ENCODE measurements at regions not wholly inside any gene's neighbourhood (a gene's known extent, or its start where the extent isn't known, plus 50 kb on each side); places are given as distances from the start of the nearest gene placed in this dataset.

- H3K9me2 ChIP-seq (replicated peaks; ENCODE audit: insufficient read depth, low read length), result no peaks in the 10 kb centered on the region
- no peak overlapping the region for H3K27ac ChIP-seq (ENCODE audit: low read depth, low read length)
- no peak overlapping the region for H3K9ac ChIP-seq (ENCODE audit: low read length)
- H3K4me2 ChIP-seq (ENCODE audit: low read depth, low read length, poor library complexity, severe bottlenecking), result no peak overlapping the region
- H3K36me3 ChIP-seq (ENCODE audit: low read length), result no peaks in the 10 kb centered on the region
- H3F3A ChIP-seq (ENCODE audit: insufficient read depth), result no peaks in the 10 kb centered on the region
- no peaks in the 10 kb centered on the region for H3K9me3 ChIP-seq (ENCODE audit: insufficient read depth, low read length)
- no peaks in the 10 kb centered on the region for H3K27me3 ChIP-seq (ENCODE audit: low read length)
- H2AFZ ChIP-seq (ENCODE audit: low read depth, low read length, severe bottlenecking), result no peak overlapping the region
- H3K4me3 ChIP-seq (ENCODE audit: insufficient read depth, low read length, poor library complexity, severe bottlenecking), result no peak overlapping the region
- H4K20me1 ChIP-seq (ENCODE audit: low read depth, low read length), result no peaks in the 10 kb centered on the region
- H3K79me2 ChIP-seq (ENCODE audit: insufficient read depth, low read length), result no peaks in the 10 kb centered on the region
- TF ChIP-seq EZH2phosphoT487 (conservative IDR thresholded peaks at IDR 0.05; ENCODE audit: low read length) (no peak), CTCF (IDR thresholded peaks at IDR 0.05; ENCODE audit: insufficient read depth, low read length, poor library complexity, severe bottlenecking) (no peak)
Observed at GRCh38 chr12:91628656-91629055, 446.0 kb upstream of the DCN start.

GRCh38 chr12:91627225-91627624, 444.6 kb upstream of the DCN start:
- H3K4me2 ChIP-seq (ENCODE audit: low read depth, low read length, poor library complexity, severe bottlenecking), result no peak overlapping the region
- no peaks in the 10 kb centered on the region for H4K20me1 ChIP-seq (ENCODE audit: low read depth, low read length)
- H3K36me3 ChIP-seq (ENCODE audit: low read length), result no peaks in the 10 kb centered on the region
- no peaks in the 10 kb centered on the region for H3K79me2 ChIP-seq (ENCODE audit: insufficient read depth, low read length)
- H3K9me2 ChIP-seq (replicated peaks; ENCODE audit: insufficient read depth, low read length), result no peaks in the 10 kb centered on the region
- no peak overlapping the region for H3K4me3 ChIP-seq (ENCODE audit: insufficient read depth, low read length, poor library complexity, severe bottlenecking)
- H3K27ac ChIP-seq (ENCODE audit: low read depth, low read length), result no peak overlapping the region
- TF ChIP-seq CTCF (IDR thresholded peaks at IDR 0.05; ENCODE audit: insufficient read depth, low read length, poor library complexity, severe bottlenecking) (no peak), EZH2phosphoT487 (conservative IDR thresholded peaks at IDR 0.05; ENCODE audit: low read length) (no peak)
- no peaks in the 10 kb centered on the region for H3K9me3 ChIP-seq (ENCODE audit: insufficient read depth, low read length)
- H3F3A ChIP-seq (ENCODE audit: insufficient read depth), result no peaks in the 10 kb centered on the region
- H2AFZ ChIP-seq (ENCODE audit: low read depth, low read length, severe bottlenecking), result no peak overlapping the region
- no peaks in the 10 kb centered on the region for H3K27me3 ChIP-seq (ENCODE audit: low read length)
- H3K9ac ChIP-seq (ENCODE audit: low read length), result no peak overlapping the region

GRCh38 chr12:91622981-91623380, 440.4 kb upstream of the DCN start:
- H4K20me1 ChIP-seq (ENCODE audit: low read depth, low read length), result no peaks in the 10 kb centered on the region
- no peaks in the 10 kb centered on the region for H3K79me2 ChIP-seq (ENCODE audit: insufficient read depth, low read length)
- no peaks in the 10 kb centered on the region for H3K27me3 ChIP-seq (ENCODE audit: low read length)
- no peaks in the 10 kb centered on the region for H3K36me3 ChIP-seq (ENCODE audit: low read length)
- no peak overlapping the region for H3K4me2 ChIP-seq (ENCODE audit: low read depth, low read length, poor library complexity, severe bottlenecking)
- H3F3A ChIP-seq (ENCODE audit: insufficient read depth), result no peaks in the 10 kb centered on the region
- no peaks in the 10 kb centered on the region for H3K9me3 ChIP-seq (ENCODE audit: insufficient read depth, low read length)
- H3K9me2 ChIP-seq (replicated peaks; ENCODE audit: insufficient read depth, low read length), result no peaks in the 10 kb centered on the region
- H3K4me3 ChIP-seq (ENCODE audit: insufficient read depth, low read length, poor library complexity, severe bottlenecking), result no peak overlapping the region
- no peak for TF ChIP-seq EZH2phosphoT487 (conservative IDR thresholded peaks at IDR 0.05; ENCODE audit: low read length)
- no peak for TF ChIP-seq CTCF (IDR thresholded peaks at IDR 0.05; ENCODE audit: insufficient read depth, low read length, poor library complexity, severe bottlenecking)
- H3K27ac ChIP-seq (ENCODE audit: low read depth, low read length), result no peak overlapping the region
- H3K9ac ChIP-seq (ENCODE audit: low read length), result no peak overlapping the region
- H2AFZ ChIP-seq (ENCODE audit: low read depth, low read length, severe bottlenecking), result no peak overlapping the region

GRCh38 chr12:91622037-91622436, 439.4 kb upstream of the DCN start:
- Histone ChIP-seq H2AFZ (ENCODE audit: low read depth, low read length, severe bottlenecking) (no peak overlapping the region), H3K9ac (ENCODE audit: low read length) (no peak overlapping the region), H4K20me1 (ENCODE audit: low read depth, low read length) (no peaks in the 10 kb centered on the region), H3K4me3 (ENCODE audit: insufficient read depth, low read length, poor library complexity, severe bottlenecking) (no peak overlapping the region), H3K36me3 (ENCODE audit: low read length) (no peaks in the 10 kb centered on the region), H3K27me3 (ENCODE audit: low read length) (no peaks in the 10 kb centered on the region), H3K79me2 (ENCODE audit: insufficient read depth, low read length) (no peaks in the 10 kb centered on the region), H3K27ac (ENCODE audit: low read depth, low read length) (no peak overlapping the region), H3K9me3 (ENCODE audit: insufficient read depth, low read length) (no peaks in the 10 kb centered on the region), H3K4me2 (ENCODE audit: low read depth, low read length, poor library complexity, severe bottlenecking) (no peak overlapping the region), H3K9me2 (replicated peaks; ENCODE audit: insufficient read depth, low read length) (no peaks in the 10 kb centered on the region), H3F3A (ENCODE audit: insufficient read depth) (no peaks in the 10 kb centered on the region)
- TF ChIP-seq CTCF (IDR thresholded peaks at IDR 0.05; ENCODE audit: insufficient read depth, low read length, poor library complexity, severe bottlenecking), result no peak
- no peak for TF ChIP-seq EZH2phosphoT487 (conservative IDR thresholded peaks at IDR 0.05; ENCODE audit: low read length)

All from SU-DHL-6 (cell line).